NCI-H128 (cell line): ENCODE measurements at regions not wholly inside any gene's neighbourhood (a gene's known extent, or its start where the extent isn't known, plus 50 kb on each side); places are given as distances from the start of the nearest gene placed in this dataset.
"Not testable (repeated sequence)": the region's sequence is repeated elsewhere in the genome, so short reads cannot be mapped to it uniquely, and the experiment has no call there.

ENCODE experiments used
- DNase-seq: peaks from one replicate; lab custom pipeline; 2025; ENCODE audit not compliant: unreplicated experiment; lab: John Stamatoyannopoulos, UW

GRCh38 chr7:153076289-153076688 is 316.7 kb downstream of the ACTR3B start:
- not testable (repeated sequence) for DNase-seq

DNA sequence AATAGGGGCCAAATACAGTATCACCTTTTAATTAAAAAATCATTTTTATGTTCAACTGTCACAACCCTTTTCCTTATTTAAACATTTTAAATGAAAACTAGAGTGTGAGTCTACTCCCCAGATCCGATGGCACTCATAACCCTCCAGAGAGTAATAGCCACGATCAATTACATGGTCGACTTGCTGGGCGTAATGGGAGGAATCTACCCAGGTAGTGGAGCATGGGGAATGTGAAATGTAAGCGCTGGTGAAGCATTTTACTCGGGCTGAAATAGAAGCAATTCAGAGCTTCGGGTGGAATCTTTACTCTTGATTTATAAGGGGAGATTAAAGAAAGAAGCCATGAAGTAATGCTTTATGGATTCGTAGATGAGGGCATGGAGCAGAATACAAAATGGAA is 321.9 kb downstream of the ACTR3B start:
- no peak for DNase-seq

GRCh38 chr7:153084278-153084677 is 324.7 kb downstream of the ACTR3B start:
- DNase-seq: peak; percentile 3

- no peak for DNase-seq
Measured at GRCh38 chr7:153087498-153087897, 327.9 kb downstream of the ACTR3B start.

DNA sequence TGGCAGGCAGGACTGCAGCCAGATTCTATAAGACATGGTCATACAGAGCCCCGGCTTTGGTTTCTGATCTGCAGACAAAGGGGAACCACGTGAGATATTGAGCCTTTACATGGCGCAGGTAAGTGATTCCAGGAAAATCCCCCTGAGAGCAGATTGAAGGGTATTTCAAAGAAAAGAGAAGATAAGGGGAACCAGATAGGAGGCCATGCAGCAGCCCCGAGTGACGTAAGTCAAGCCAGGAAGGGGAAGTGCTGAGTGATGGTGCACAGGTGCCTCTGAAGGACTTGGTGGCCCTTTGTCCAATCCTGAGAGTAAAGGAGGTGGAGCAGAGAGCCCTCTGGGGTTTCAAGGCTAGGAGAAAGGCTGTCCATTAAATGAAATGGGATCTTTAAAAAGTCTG is 329.0 kb downstream of the ACTR3B start:
- no peak for DNase-seq

- DNase-seq: no peak
Measured at GRCh38 chr7:153090209-153090608, 330.7 kb downstream of the ACTR3B start.

GRCh38 chr7:153090764-153091163 is 331.2 kb downstream of the ACTR3B start:
- DNase-seq: no peak

DNA sequence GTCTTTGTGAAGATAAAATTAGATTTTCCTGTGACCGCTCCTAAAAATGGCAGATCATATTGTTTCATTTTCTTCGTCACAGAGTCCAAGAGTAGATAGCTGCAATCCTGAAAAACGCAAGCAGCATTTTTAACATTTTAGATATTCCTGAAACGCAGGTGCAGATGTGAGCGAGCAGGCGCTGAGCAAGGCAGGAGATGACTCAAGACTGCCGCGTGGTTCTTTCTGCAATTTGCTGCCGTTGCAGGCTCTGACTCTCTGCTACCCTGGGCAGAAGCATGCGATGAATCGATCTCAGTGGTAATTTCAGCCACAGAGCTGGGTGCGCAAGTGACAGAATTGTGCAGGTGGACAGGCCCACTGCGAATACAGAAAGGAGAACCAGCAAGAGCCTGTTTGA is 331.9 kb downstream of the ACTR3B start:
- no peak for DNase-seq

- DNase-seq: no peak
Measured at GRCh38 chr7:153097511-153098201, 338.1 kb downstream of the ACTR3B start.

- no peak for DNase-seq
Measured at GRCh38 chr7:153099235-153099634, 339.7 kb downstream of the ACTR3B start.

GRCh38 chr7:153100691-153101237 is 341.2 kb downstream of the ACTR3B start:
- DNase-seq: no peak

DNA sequence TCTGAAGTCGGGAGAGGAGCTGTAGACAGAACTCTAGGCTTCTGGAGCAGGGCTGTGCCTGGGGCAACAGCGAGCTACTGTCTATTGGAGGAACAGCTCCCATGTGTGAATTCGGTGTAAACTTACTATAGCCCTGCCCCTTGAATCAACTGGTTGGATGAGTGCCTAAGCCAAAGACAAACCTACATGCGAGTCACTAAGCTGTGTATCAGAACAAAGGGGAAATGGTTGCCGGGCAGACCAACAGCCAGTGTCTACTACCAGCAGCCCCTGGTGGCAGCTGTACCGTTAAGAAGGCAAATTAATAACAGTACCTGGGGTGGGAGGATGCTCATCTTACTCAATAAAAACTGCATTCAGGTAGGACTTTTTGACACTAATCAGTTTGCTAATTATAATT is 343.6 kb downstream of the ACTR3B start:
- DNase-seq: no peak

GRCh38 chr7:153107826-153108225 is 348.3 kb downstream of the ACTR3B start:
- no peak for DNase-seq

DNA sequence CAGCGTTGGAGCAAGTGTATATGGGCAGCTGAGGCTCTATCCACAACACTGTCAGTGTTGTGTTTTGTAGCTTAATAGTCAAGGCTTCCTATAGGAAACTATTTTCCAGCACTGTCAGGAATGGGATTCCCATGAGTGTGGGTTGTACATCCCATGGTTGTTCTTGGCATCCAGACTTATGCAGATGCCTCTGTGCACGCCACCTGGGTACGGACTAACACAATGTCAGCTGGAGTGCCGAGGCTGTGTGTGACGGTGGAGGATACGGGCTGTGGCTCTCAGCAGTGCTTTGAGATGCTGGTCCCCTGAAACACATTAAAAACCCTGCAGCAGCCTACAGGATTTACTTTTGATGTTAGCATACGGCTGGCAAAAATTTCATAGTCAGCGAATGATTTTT is 350.0 kb downstream of the ACTR3B start:
- no peak for DNase-seq

DNA sequence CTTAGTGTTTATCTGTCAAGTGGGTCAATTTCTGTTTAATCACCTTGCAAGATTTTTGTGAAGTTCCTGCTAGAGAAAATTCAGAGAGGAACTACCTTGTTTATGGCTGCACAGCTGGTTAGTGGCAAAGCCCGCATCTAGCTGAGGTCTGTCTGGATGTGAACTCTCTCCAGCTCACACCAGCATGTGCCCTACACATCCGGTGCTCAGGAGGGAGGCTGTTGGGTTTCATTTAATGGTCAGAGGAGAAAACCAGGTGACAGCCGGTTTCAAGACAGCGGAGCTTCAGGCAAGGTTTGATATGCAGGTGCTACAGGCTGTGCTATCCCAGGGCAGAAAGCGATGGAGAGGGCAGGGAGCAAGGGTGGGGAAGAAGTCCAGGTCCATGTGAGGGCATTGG is 351.1 kb downstream of the ACTR3B start:
- DNase-seq: no peak

DNA sequence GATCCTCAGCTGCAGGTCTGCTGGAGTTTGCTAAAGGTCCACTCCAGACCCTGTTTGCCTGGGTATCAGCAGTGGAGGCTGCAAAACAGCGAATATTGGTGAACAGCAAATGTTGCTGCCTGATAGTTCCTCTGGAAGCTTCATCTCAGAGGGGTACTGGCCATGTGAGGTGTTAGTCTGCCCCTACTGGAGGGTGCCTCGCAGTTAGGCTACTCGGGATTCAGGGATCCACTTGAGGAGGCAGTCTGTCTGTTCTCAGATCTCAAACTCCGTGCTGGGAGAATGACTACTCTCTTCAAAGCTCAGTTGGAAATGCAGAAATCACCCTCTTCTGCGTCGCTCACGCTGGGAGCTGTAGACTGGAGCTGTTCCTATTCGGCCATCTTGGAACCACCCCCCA is 362.7 kb downstream of the ACTR3B start:
- DNase-seq: not testable (repeated sequence)

DNA sequence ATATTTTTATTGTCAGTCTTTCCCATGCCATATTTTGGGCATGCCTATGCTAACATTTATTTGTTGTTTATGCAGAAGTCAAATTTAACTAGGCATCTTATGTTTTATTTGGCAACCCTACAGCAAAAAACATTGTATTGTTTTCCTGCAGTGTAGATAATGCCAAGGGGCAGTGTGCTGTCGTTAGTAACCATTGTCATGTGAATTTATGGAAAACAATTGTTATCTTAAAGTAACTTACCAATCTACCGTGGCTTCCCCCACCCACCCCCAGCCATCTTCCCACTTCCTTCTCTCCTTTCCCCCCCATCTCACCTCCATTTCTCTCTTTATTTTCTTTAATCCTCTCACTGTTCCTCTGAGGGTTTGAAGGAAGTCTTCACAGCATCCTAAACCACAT is 370.5 kb downstream of the ACTR3B start:
- no peak for DNase-seq

- DNase-seq: no peak
Measured at GRCh38 chr7:153151766-153152165, 392.2 kb downstream of the ACTR3B start.

DNA sequence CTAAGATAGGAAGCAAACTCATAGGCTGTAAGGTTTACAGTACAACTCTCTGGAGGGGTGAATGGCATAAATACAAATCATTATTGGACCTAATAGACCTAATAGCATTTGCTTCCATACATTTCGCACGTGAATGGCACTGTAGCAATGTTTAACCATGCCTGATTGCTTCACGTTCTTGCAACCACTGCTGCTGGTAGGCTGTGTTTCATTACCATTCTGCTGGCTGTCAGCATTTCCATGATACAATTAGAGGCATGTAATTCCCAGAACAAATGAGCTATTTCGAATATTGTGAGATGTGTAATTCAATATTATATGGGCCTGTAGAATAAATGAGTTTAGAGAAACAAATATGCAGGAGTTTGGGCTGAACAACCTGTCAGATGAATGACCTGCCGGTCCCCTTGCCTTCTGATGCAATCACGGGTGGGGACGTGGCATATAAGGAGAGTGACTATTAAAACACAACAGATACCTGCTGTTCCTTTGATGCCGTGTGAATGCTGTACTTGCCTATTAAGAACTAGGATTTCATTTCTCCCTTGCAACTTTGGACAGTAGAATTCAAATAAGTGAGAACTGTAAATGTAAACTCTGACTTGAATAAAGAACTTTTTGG is 393.4 kb downstream of the ACTR3B start:
- DNase-seq: no peak

GRCh38 chr7:153158149-153158548 is 398.6 kb downstream of the ACTR3B start:
- DNase-seq: no peak

DNA sequence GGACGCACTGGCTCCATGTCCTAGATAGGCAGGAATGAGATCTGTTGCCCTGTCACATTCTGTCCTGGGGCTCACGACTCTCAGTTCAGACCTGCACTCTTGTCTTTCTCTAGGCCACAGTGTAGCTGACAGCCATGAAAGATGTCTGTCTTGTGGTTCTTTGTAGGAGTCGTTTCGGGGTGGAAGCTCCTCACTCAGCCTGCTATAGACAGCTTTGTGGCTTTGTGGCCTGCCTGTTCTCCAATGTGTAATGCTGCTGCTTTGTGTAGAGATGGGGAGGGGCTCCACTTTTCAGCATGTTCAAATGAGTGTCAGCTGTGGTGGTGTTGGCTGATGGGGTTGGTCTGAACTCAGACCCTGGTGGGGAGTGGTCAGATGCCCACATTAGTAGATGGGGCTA is 410.7 kb downstream of the ACTR3B start:
- DNase-seq: no peak

GRCh38 chr7:153185936-153186335 is 426.4 kb downstream of the ACTR3B start:
- no peak for DNase-seq

GRCh38 chr7:153188161-153188560 is 428.6 kb downstream of the ACTR3B start:
- no peak for DNase-seq
